OCI-LY3 (cell line): ENCODE measurements at regions not wholly inside any gene's neighbourhood (a gene's known extent, or its start where the extent isn't known, plus 50 kb on each side); places are given as distances from the start of the nearest gene placed in this dataset.

Experiments
- H2AFZ ChIP-seq: fragments of 200-600, 300-600 bp; shearing (Covaris generic); 2 replicates; pipeline ENCODE4 v1.6.0; 2014; ENCODE audit warnings: antibody characterized with exemption, low read depth, low read length
- H3K27ac ChIP-seq: fragments of 200-600, 300-600 bp; sonication (generic); 2 replicates; pipeline ENCODE4 v1.5.1; 2014; ENCODE audit warnings: mild to moderate bottlenecking, low read length, moderate library complexity, mixed read lengths
- H3K27me3 ChIP-seq: fragments of 200-600, 300-600 bp; sonication (generic); 2 replicates; pipeline ENCODE4 v1.6.1; 2014; ENCODE audit warnings: low read depth, low read length, mixed read lengths
- H3K36me3 ChIP-seq: fragments of 200-600, 300-600 bp; sonication (generic); replicated peaks from 2 replicates; pipeline ENCODE3; 2014; ENCODE audit warnings: low read depth, low read length, mixed read lengths
- H3K4me1 ChIP-seq: fragments of 300-600, 200-600 bp; sonication (generic); 2 replicates; pipeline ENCODE4 v1.6.1; 2014; ENCODE audit warnings: low read length, mixed read lengths
- H3K4me2 ChIP-seq: fragments of 200-600, 300-600 bp; sonication (generic); 2 replicates; pipeline ENCODE4 v1.6.1; 2014; ENCODE audit warnings: low read length, mixed read lengths
- H3K4me3 ChIP-seq: fragments of 300-600, 200-600 bp; sonication (generic); 2 replicates; pipeline ENCODE4 v1.5.1; 2014; ENCODE audit warnings: antibody characterized with exemption, mild to moderate bottlenecking, low read length, moderate library complexity
- H3K79me2 ChIP-seq: fragments of 300-600, 200-600 bp; shearing (Covaris generic); 2 replicates; pipeline ENCODE4 v1.6.1; 2014; ENCODE audit warnings: mild to moderate bottlenecking, low read length, mixed read lengths
- H3K9ac ChIP-seq: fragments of 300-600, 200-600 bp; shearing (Covaris generic); 2 replicates; pipeline ENCODE4 v1.6.0; 2014; ENCODE audit warnings: mild to moderate bottlenecking, low read length, moderate library complexity
- H3K9me3 ChIP-seq: fragments of 200-600, 300-600 bp; shearing (Covaris generic); 2 replicates; pipeline ENCODE4 v1.6.1; 2014; ENCODE audit warnings: low read length, mixed read lengths; ENCODE audit not compliant: insufficient read depth
- H4K20me1 ChIP-seq: fragments of 200-600, 300-600 bp; sonication (generic); 2 replicates; pipeline ENCODE4 v1.6.1; 2016; ENCODE audit warnings: low read length, mixed read lengths; ENCODE audit not compliant: insufficient read depth
- EZH2phosphoT487 ChIP-seq: fragments of 200-600 bp; shearing (Covaris generic); IDR thresholded peaks from 2 replicates; pipeline ENCODE4 v1.6.1; 2018; ENCODE audit warnings: antibody characterized with exemption, mixed run types, low read depth
- TF ChIP-seq, protein P1 (sequence below): fragments of 200-600, 300-600 bp; sonication (generic); IDR thresholded peaks from 2 replicates; pipeline ENCODE4 v1.5.1; 2014; ENCODE audit warnings: antibody characterized with exemption, low read length, low read depth

DNA sequence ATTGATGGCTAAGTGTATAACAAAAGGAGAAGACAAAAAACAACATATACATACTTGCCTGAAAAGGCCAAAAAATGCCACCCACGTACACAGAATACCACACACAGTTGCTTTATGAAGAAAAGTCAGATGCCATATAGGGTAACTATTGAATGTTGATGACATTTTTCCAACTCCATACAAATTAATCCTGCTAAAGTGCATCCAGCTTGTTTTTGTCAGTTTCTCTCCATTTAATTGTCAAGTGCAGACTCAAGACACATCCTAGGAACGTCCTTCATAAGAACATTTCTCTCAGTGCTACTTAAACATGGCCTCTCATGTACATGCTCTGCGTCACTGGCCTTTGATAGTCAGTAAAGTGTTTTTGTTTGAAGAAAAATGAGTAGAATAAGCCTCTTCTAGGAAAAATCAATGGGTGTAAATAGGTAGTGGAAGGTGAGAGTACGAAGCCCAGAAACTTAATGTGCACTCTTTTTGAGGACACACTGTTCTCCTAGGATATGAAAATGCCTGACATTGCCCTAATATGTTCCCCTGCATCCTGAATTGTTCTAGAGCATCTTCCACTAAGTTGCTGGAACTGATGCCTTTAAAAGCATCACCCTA, 267.4 kb upstream of the ATP11B start:
- H3K27me3 ChIP-seq = no peaks in the 10 kb centered on the region
- H2AFZ ChIP-seq = no peak overlapping the region
- no peak overlapping the region for H3K9ac ChIP-seq
- no peak overlapping the region for H3K4me3 ChIP-seq
- H3K4me1 ChIP-seq = peaks cover 10% of the 10 kb centered on the region
- no peak for TF ChIP-seq EZH2phosphoT487
- TF ChIP-seq, protein P1, sequence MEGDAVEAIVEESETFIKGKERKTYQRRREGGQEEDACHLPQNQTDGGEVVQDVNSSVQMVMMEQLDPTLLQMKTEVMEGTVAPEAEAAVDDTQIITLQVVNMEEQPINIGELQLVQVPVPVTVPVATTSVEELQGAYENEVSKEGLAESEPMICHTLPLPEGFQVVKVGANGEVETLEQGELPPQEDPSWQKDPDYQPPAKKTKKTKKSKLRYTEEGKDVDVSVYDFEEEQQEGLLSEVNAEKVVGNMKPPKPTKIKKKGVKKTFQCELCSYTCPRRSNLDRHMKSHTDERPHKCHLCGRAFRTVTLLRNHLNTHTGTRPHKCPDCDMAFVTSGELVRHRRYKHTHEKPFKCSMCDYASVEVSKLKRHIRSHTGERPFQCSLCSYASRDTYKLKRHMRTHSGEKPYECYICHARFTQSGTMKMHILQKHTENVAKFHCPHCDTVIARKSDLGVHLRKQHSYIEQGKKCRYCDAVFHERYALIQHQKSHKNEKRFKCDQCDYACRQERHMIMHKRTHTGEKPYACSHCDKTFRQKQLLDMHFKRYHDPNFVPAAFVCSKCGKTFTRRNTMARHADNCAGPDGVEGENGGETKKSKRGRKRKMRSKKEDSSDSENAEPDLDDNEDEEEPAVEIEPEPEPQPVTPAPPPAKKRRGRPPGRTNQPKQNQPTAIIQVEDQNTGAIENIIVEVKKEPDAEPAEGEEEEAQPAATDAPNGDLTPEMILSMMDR = no peak
- no peaks in the 10 kb centered on the region for H3K79me2 ChIP-seq
- H3K36me3 ChIP-seq = no peaks in the 10 kb centered on the region
- no peak overlapping the region for H3K27ac ChIP-seq
- no peak overlapping the region for H3K4me2 ChIP-seq
- H4K20me1 ChIP-seq = no peaks in the 10 kb centered on the region
- H3K9me3 ChIP-seq = no peaks in the 10 kb centered on the region

DNA sequence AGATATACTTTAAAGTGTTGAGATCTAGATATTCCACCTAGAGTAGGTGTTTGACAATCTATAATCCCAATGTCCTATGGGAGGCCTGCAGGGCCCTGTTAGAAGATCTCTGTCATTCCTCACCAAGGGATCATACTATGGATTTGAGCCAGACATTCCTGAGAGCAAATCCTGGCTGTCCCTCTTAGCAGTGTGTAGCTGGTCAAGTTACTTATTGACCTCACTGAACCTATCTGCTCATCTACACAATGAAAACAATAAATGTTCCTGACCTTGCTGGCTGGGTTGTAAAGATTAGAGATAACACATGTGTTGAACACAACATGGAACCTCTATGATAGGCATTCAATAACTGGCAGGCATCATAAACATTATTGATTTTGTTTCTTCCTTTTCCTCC, 265.6 kb upstream of the ATP11B start:
- Histone ChIP-seq H3K27me3 (no peaks in the 10 kb centered on the region), H3K4me2 (no peak overlapping the region), H3K27ac (no peak overlapping the region), H3K9me3 (no peaks in the 10 kb centered on the region), H3K9ac (no peak overlapping the region), H3K79me2 (no peaks in the 10 kb centered on the region), H3K36me3 (no peaks in the 10 kb centered on the region), H4K20me1 (no peaks in the 10 kb centered on the region), H3K4me3 (no peak overlapping the region), H2AFZ (no peak overlapping the region), H3K4me1 (no peaks in the 10 kb centered on the region)
- TF ChIP-seq, protein P1 = no peak
- TF ChIP-seq EZH2phosphoT487 = no peak

DNA sequence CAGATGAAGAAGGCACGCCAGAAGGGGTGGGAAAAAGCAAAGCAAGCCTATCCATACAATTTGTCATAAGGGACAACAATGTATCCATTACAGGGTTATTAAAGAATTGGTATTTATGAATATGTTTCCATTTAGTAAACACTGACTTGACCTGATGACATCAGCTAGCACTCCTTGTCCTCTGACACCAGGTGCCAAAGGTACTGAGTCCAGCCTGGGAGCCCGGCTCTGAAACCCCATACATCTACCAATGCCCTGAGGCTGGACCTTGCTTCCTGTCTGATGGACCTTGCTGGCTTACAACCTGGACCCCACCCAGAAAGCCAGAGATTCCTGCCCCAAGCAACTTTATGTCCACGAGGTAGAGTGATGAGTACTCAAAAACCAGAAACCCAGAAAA, 263.0 kb upstream of the ATP11B start:
- Histone ChIP-seq H4K20me1 (no peaks in the 10 kb centered on the region), H3K9ac (no peak overlapping the region), H3K27ac (no peak overlapping the region), H3K4me2 (no peak overlapping the region), H3K9me3 (no peaks in the 10 kb centered on the region), H3K27me3 (no peaks in the 10 kb centered on the region), H2AFZ (no peak overlapping the region), H3K4me3 (no peak overlapping the region), H3K79me2 (no peaks in the 10 kb centered on the region), H3K4me1 (no peaks in the 10 kb centered on the region), H3K36me3 (no peaks in the 10 kb centered on the region)
- TF ChIP-seq, protein P1 = no peak
- TF ChIP-seq EZH2phosphoT487 = no peak

DNA sequence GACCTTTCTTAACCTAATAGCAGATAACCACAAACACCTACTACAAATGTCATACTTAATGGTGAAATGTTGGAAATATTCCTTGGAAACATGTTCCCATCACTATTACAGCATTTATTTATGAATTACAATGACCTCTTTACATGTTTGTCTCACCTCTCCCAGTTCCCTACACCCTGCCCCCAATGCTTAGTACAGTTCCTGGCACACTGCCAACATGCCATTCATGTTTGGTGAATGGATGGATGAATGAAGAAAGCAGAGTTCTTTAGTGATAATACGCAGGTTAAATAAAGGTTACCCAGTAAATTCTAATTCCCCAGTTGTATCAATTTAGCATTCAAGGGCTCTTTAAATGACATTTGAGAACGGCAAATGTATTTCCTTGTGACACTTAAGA, 259.9 kb upstream of the ATP11B start:
- no peak overlapping the region for H3K4me3 ChIP-seq
- no peak overlapping the region for H2AFZ ChIP-seq
- H3K9ac ChIP-seq = no peak overlapping the region
- TF ChIP-seq EZH2phosphoT487 = no peak
- TF ChIP-seq, protein P1 = no peak
- H3K4me1 ChIP-seq = peaks cover 8% of the 10 kb centered on the region
- no peaks in the 10 kb centered on the region for H4K20me1 ChIP-seq
- no peaks in the 10 kb centered on the region for H3K36me3 ChIP-seq
- no peaks in the 10 kb centered on the region for H3K27me3 ChIP-seq
- H3K9me3 ChIP-seq = no peaks in the 10 kb centered on the region
- no peak overlapping the region for H3K4me2 ChIP-seq
- H3K79me2 ChIP-seq = no peaks in the 10 kb centered on the region
- no peak overlapping the region for H3K27ac ChIP-seq
